ENCODE measurements at regions not wholly inside any gene's neighbourhood (a gene's known extent, or its start where the extent isn't known, plus 50 kb on each side); places are given as distances from the start of the nearest gene placed in this dataset.

DNA sequence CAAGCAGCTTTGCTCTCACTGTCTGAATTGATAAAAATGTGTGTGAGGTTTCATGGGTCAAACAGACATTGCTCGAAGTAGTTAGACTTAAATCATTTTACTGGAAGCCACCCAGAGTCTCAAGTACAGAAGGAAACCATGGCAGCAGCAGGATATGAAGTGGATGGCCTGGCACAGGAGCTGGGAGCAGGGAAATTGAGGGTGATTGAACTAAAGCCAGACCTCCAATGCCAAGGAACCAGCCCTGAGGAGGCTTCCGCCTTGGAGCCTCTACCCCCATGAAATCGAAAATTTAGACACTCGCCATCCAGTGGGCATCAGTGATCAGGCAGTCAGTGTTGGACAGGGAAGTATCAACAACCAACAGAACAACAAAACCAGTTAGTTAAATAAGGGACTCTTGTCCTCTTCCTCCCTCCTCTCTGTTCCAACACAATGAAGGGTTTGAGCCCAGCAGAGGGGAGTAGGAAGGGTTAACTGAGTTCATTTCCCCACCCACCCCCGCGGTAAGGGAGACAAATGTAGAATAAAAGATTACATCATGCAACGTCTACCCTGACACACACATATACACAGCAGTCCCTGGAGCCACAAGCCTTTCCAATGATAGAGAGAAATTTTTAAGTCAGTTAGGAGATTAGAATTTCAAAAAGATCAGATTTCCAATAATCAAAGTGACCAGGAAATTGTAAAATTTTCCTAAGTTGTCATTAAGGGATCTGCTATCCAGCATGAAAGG is 156.3 kb downstream of the SLC16A9 start:
- peak; percentile 16 for DNase-seq (ENCODE audit: low spot score)

DNA sequence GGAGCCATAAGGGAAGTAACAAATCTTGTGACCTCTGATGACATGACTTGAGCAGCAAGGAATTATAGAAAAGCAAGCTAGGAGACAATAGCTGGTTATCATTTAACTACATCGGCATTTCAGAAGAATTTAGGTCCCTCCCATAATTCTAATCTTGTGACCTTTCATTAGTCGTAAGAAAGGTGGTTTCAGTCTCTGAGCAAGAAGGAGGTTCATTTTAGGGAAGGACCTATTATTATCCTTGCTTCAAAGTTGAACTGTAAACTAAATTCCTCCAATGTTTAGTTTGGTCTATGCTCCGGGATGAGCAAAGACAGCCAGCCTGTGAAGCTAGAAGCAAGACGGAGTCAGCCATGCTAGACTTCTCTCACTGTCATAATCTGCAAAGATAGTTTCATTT is 159.6 kb downstream of the SLC16A9 start:
- no peak for DNase-seq (ENCODE audit: low spot score)

- DNase-seq (ENCODE audit: low spot score): no peak
Observed at GRCh38 chr10:59538623-59539022, 171.0 kb downstream of the SLC16A9 start.

DNA sequence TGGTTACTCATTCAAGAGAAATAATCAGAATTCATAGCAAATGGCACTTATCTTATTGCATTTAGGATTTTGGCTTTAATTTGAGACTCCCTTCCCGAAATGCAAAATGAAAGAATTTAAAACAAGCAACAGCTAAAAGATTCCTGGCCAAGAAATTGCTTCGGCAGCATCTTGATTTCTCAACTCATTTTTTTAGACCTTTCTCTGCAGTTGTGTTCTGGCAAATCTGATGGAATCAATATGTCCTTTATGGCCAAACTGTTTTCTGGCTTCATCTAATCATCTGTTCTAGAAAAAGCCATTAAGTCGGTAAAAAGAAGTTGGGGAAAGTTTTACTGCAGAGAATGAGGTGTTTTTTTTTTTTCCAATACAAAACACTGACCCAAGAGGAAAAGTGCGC is 172.1 kb downstream of the SLC16A9 start:
- DNase-seq (ENCODE audit: low spot score): no peak

DNA sequence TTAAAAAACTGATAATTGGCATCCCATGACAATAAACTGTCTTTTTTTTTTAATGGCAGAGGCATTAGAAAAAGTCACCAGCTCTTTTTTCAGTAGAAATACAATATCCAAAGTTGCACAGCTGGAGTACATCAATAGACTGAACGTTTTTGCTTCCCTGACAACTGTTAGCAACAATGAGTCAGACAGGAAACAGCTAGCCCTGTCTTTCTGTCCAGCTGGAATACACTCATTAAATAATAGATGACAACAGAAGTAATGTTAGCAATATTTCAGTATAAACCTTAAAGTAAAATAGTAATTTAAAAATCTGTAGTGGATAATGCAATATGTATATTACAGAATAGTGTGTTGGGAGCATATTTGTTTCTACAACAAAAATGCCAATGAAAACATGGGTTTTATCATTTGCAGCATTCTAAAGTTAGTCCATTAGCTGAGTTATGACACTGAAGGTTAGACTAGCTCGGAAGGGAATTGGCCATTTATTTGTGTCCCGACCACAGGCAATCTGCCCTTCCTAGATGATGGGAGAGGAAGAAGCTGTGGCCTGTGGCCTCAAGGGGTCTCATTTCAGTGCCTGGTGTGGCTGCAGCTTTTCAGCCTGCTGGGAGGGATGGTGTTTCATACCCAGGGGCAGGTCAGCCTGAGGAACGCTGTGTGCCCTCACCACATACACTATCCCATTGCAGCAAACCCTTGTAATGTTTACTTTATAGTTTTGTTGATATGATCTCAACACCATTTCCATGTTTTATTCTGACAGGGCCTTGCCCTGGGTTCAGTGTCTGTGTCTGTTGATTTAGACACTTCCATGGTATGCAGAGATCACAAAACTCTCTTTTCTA is 173.3 kb downstream of the SLC16A9 start:
- no peak for DNase-seq (ENCODE audit: low spot score)

DNA sequence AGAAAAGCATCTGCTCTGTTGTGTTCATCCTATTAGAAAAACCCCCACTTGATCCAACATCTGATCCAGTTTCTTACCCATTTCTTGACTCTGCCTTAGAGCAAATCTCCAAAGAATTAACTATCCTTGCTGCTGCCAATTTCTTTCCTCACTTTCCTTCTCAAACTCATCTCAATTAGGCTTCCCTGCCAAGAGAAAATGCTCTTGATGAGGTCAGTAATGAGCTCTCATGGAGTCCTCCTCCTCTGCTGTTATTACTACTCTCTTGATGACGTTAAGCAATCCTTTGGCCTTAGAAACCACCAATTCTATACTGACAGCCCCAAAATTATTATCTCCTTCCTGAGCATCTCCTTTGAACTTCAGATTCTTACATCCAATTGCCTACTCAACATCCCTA is 162.0 kb upstream of the FAM13C start:
- DNase-seq (ENCODE audit: low spot score): no peak

DNA sequence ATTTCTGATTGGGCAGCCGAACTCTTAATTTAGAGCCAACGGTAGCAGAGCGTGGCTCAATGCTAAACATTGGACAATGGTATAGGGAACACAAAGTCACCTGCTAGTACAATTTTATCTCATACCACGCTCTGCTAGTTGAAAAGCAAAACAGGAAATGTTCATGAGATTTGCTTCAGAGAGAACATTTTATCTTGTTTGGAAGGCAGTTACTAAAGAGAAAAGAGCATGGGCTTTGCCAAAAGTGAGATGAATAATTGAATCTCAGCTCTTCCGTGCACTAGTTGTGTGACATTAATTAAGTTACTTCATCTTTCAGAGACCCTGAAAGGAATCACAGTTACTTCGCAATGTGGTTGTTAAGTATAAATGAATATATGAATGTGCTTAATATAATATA is 161.5 kb upstream of the FAM13C start:
- DNase-seq (ENCODE audit: low spot score): no peak

DNA sequence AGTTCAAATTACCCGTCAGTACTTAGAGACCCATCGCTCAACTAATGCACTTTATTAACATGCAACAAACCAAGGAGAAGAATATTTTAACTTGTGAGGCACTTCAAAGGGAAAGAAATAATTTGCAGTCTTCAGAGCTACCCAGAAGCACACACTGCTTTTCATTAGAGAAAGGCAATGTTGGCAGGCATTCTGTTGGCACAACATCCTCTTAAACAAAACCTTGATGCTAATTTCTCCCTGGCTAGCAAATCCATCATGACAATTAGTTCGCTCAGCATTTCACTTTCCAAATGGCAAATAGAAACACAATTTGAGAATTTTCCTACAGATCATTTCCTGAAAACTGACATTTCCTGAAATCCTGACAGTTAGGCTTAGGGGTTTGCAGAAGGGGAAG is 155.6 kb upstream of the FAM13C start:
- DNase-seq (ENCODE audit: low spot score): peak; percentile 66

DNA sequence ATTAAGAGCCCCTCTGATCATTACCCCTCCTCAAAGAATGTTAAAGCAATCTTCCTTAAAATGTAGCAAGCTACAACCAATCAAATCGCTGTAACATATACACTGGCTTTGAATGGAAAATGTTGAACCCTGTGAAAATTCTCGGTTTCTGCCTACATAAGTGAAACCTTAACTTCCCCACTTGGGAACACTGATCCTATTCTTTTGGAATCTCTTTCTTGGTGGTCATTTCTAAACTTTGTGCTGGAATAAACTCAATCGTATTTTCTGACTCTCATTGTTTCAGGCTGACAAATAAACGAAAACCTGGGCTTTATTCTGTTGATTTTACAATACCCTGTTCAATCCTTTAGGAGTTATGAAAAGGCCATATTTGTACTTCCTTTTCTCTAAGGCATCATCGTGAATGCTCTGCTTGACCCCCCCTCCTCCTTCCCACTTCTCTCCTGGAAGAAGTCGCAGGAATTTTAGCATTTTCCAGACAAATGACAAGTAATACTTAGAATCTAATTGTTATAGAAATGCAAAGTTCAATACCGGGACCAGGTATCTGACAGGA is 155.1 kb upstream of the FAM13C start:
- DNase-seq (ENCODE audit: low spot score): no peak

GRCh38 chr10:59513558-59513957 is 151.2 kb upstream of the FAM13C start:
- no peak for DNase-seq (ENCODE audit: low spot score)

GRCh38 chr10:59512951-59513350 is 150.6 kb upstream of the FAM13C start:
- no peak for DNase-seq (ENCODE audit: low spot score)

GRCh38 chr10:59508956-59509355 is 146.6 kb upstream of the FAM13C start:
- DNase-seq (ENCODE audit: low spot score): no peak

DNA sequence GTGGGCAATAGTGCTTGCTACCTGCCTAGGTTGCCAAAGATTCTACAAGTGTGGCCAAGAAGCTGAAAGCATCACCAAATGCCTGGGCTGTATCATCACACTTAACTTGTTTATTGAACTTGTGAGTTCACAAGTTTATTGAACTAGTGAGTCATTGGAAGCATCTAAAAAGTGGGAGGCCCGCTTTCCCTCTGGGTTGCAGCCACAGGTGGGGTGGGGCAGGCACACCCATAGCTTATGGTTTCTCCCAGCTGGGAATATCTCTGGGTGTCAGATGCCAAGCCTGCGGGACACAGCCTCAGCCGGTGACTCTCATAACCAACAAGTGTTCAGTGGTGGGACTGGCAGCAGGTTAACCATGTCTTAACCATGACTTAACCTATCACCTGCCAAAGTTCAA is 145.9 kb upstream of the FAM13C start:
- DNase-seq (ENCODE audit: low spot score): no peak

GRCh38 chr10:59505926-59506325 is 143.6 kb upstream of the FAM13C start:
- no peak for DNase-seq (ENCODE audit: low spot score)

DNA sequence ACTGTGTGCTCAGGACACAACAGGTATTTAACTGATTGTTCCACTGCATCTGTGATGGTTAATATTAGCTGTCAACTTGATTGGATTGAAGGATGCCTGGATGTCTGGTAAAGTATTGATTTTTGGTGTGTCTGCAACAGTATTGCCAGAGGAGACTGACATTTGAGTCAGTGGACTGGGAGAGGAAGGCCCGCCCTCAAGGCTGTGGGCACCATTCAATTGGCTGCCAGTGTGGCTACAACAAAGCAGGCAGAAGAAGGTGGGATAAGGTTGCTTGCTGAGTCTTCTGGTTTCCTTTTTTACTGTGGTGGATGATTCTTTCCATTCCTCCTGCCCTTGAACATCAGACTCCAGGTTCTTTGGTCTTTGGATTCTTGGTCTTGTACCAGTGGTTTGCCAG is 137.1 kb upstream of the FAM13C start:
- DNase-seq (ENCODE audit: low spot score): no peak

GRCh38 chr10:59493017-59493416 is 130.7 kb upstream of the FAM13C start:
- DNase-seq (ENCODE audit: low spot score): no peak

GRCh38 chr10:59479426-59479825 is 117.1 kb upstream of the FAM13C start:
- no peak for DNase-seq (ENCODE audit: low spot score)

DNA sequence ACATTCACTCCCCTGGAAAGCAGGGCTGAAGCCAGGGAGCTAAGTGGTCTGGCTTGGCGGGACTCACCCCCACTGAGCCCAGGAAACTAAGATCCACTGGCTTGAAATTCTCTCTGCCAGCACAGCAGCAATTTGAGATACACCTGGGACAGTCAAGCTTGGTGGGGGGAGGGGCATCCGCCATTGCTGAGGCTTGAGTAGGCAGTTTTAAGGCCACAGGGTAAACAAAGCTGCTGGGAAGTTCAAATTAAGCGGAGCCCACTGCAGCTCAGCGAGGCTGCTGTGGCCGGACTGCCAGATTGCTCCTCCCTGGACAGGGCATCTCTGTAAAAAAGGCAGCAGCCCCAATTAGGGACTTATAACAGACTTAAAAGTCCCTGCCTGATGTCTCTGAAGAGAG is 108.2 kb upstream of the FAM13C start:
- DNase-seq (ENCODE audit: low spot score): no peak

DNA sequence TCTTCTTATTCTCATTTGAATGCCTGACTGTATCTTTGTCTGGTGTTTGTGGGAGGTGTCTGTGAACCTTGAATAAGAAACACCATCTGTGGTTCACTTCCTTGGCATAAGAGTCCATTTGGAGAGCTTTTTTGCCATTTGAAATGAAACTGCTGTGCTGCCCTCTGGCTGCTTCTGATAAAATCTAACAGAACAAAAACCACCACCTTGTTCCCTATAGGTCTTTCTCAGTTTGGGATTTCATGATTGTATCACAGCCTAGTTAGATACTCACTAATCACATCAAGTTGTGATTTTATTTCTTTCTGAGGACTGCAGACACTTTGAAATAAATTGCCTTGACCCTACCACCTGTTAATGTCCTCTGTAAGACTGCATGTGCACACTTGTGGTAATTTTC is 102.7 kb upstream of the FAM13C start:
- peak; percentile 48 for DNase-seq (ENCODE audit: low spot score)

GRCh38 chr10:59464483-59464882 is 102.1 kb upstream of the FAM13C start:
- DNase-seq (ENCODE audit: low spot score): no peak

DNA sequence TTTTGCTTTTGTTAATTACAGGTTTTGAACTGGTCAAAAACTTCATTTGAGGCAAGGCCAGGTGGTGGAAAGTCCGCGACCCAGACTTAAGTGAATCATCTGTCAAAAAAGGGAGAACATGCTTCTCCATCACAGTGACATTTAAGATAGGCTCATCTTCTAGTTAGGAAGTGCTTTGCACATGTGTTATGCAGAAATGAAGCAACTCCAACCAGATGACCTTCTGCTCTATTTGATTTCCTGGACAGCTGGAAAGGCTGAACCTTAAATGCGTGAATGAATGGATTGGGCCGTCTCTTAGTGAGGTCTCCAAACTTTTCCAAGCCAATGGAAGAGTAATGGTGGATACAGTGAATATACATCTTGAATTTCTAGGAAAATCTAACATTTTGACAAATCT is 101.6 kb upstream of the FAM13C start:
- no peak for DNase-seq (ENCODE audit: low spot score)

GRCh38 chr10:59460601-59461000 is 98.3 kb upstream of the FAM13C start:
- no peak for DNase-seq (ENCODE audit: low spot score)

GRCh38 chr10:59456199-59456598 is 93.8 kb upstream of the FAM13C start:
- DNase-seq (ENCODE audit: low spot score): no peak
